Upper lobe of left lung (tissue), 6 donors: ENCODE measurements at regions not wholly inside any gene's neighbourhood (a gene's known extent, or its start where the extent isn't known, plus 50 kb on each side); places are given as distances from the start of the nearest gene placed in this dataset.

Source experiments
- ATAC-seq, 2 donors: fragments of 200-7000 bp; cut with Tn5 transposase; one replicate each; pipeline ENCODE4 v1.9.1; 2022; ENCODE audit warnings: mild to moderate bottlenecking in 2 of 2, moderate library complexity in 2 of 2; ENCODE audit not compliant: low FRiP score in 2 of 2
- DNase-seq, 2 donors: peaks; one replicate each; pipeline ENCODE4 v3.0.0-alpha.2; 2019 to 2020
- H3K27ac ChIP-seq, 4 donors: fragments of 200-600 bp; sonication (generic); one replicate each; pipeline ENCODE4 v1.5.1; 2016 to 2019
- H3K27me3 ChIP-seq, 4 donors: fragments of 200-600 bp; sonication (generic); one replicate each; pipeline ENCODE4 v1.5.1; 2017 to 2019
- H3K36me3 ChIP-seq, 4 donors: fragments of 200-600 bp; sonication (generic); one replicate each; pipeline ENCODE4 v1.5.1; 2016 to 2019
- H3K4me1 ChIP-seq, 4 donors: fragments of 200-600 bp; sonication (generic); one replicate each; pipeline ENCODE4 v1.5.1; 2018 to 2019
- H3K4me3 ChIP-seq, 4 donors: fragments of 200-600 bp; sonication (generic); one replicate each; pipeline ENCODE4 v1.5.1; 2017 to 2019; ENCODE audit warnings: mild to moderate bottlenecking in 2 of 4, moderate library complexity in 1 of 4
- H3K9me3 ChIP-seq, 4 donors: fragments of 200-600 bp; sonication (generic); one replicate each; pipeline ENCODE4 v1.5.1; 2018 to 2019
- EP300 ChIP-seq, 4 donors: sonication (generic); formaldehyde crosslinking; IDR thresholded peaks; one replicate each; pipeline ENCODE4 v1.5.1; 2017; ENCODE audit warnings: antibody characterized with exemption in 4 of 4, control low read depth in 2 of 4
- POLR2A ChIP-seq, 4 donors: fragments of 450-650 bp; IDR thresholded peaks; one replicate each; pipeline ENCODE4 v1.5.1; 2016 to 2017; ENCODE audit warnings: antibody characterized with exemption in 4 of 4, mild to moderate bottlenecking in 2 of 4
- POLR2AphosphoS5 ChIP-seq, 2 donors: sonication (generic); formaldehyde crosslinking; IDR thresholded peaks; one replicate each; pipeline ENCODE4 v1.5.1; 2017; ENCODE audit warnings: antibody characterized with exemption in 2 of 2
- WGBS, 2 donors: methylation state at CpG; one replicate each; pipeline ENCODE4 v1.1.5; 2017 to 2018; 5-methylcytosine and 5-hydroxymethylcytosine counted together
- TF ChIP-seq, protein P1 (sequence below), 6 experiments: fragments of 450-650 bp in 4 of 6; fragments of 200-600 bp in 2 of 6; sonication (generic) in 2 of 6; IDR thresholded peaks; one replicate each; pipeline ENCODE4 v1.5.1; 2016 to 2019; ENCODE audit warnings: antibody characterized with exemption in 6 of 6
- donor health status: DM: no; HTN: no; CAD: no; lungs with moderate emphysema.
- donor health status: DM: no; HTN: yes; CAD: no; lungs with severe emphysema.

DNA sequence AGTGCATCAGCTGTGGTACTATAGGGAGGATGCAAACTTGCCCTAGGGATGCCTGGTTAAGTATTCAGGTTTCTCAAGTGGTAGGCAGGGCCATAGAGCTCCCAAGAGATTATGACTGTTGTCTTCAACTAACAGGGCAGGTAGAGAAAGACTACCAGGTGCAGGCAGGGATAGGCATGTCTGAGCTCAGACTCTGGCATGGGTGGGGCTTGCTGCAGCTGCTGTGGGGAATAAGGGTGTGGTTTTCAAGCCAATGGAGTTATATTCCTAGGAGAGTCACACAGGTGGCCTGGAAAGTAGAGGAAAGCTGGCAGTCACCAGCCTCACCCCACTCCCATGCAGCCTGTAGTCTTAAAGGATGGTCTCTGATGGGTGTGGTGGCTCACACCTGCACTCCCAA, 673.4 kb upstream of the ADGRL4 start:
- no peaks in the 10 kb centered on the region for H3K36me3 ChIP-seq
- no peaks in the 10 kb centered on the region for H3K27me3 ChIP-seq
- no peak for ATAC-seq
- no peak overlapping the region for H3K27ac ChIP-seq
- H3K4me1 ChIP-seq, result no peaks in the 10 kb centered on the region
- H3K4me3 ChIP-seq, result no peak overlapping the region
- H3K9me3 ChIP-seq, result peaks cover 0 to 6% (median 0%) of the 10 kb centered on the region in 4 donors
- DNase-seq, result no peak
- TF ChIP-seq EP300 (IDR thresholded peaks at IDR 0.05) (no peak), POLR2A (IDR thresholded peaks at IDR 0.05) (no peak)
- TF ChIP-seq, protein P1, sequence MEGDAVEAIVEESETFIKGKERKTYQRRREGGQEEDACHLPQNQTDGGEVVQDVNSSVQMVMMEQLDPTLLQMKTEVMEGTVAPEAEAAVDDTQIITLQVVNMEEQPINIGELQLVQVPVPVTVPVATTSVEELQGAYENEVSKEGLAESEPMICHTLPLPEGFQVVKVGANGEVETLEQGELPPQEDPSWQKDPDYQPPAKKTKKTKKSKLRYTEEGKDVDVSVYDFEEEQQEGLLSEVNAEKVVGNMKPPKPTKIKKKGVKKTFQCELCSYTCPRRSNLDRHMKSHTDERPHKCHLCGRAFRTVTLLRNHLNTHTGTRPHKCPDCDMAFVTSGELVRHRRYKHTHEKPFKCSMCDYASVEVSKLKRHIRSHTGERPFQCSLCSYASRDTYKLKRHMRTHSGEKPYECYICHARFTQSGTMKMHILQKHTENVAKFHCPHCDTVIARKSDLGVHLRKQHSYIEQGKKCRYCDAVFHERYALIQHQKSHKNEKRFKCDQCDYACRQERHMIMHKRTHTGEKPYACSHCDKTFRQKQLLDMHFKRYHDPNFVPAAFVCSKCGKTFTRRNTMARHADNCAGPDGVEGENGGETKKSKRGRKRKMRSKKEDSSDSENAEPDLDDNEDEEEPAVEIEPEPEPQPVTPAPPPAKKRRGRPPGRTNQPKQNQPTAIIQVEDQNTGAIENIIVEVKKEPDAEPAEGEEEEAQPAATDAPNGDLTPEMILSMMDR (IDR thresholded peaks at IDR 0.05), result no peak

GRCh38 chr1:79667848-79668696, 661.5 kb upstream of the ADGRL4 start:
- H3K4me1 ChIP-seq, result no peaks in the 10 kb centered on the region
- H3K27ac ChIP-seq, result no peak overlapping the region
- TF ChIP-seq POLR2A (IDR thresholded peaks at IDR 0.05) (no peak), EP300 (IDR thresholded peaks at IDR 0.05) (no peak), POLR2AphosphoS5 (IDR thresholded peaks at IDR 0.05) (no peak)
- TF ChIP-seq, protein P1 (IDR thresholded peaks at IDR 0.05), result no peak
- no peaks in the 10 kb centered on the region for H3K9me3 ChIP-seq
- H3K27me3 ChIP-seq, result no peaks in the 10 kb centered on the region
- ATAC-seq (no peak), DNase-seq (no peak)
- H3K4me3 ChIP-seq, result no peak overlapping the region
- no peaks in the 10 kb centered on the region for H3K36me3 ChIP-seq
- 48 to 66% methylated on average over 3 of the region's 3 CpGs for WGBS, 2 donors

DNA sequence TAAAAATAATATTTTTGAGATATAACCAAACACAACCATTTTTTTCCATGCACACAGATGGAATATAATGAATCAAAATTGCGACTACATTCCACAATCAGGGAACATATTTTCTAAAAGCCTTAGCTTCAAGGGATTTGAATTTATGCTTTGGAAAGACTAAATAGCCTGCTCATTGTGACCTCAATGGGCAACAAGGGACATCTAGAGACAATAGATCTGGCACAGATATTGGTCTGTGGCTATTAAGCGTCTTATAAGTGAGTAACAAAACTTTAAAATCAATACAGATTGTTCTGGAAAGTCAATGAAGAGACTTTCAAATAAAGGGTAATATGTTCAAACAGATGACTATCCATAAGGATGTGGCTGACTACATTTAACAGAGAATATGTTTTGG, 660.6 kb upstream of the ADGRL4 start:
- H3K9me3 ChIP-seq, result no peaks in the 10 kb centered on the region
- no peaks in the 10 kb centered on the region for H3K36me3 ChIP-seq
- no peak for ATAC-seq
- no peaks in the 10 kb centered on the region for H3K27me3 ChIP-seq
- H3K27ac ChIP-seq, result no peak overlapping the region
- no peak overlapping the region for H3K4me3 ChIP-seq
- H3K4me1 ChIP-seq, result no peaks in the 10 kb centered on the region
- no peak for DNase-seq
- WGBS, 2 donors, result 91 to 95% methylated on average over 2 of the region's 2 CpGs
- TF ChIP-seq POLR2A (IDR thresholded peaks at IDR 0.05) (no peak), POLR2AphosphoS5 (IDR thresholded peaks at IDR 0.05) (no peak), EP300 (IDR thresholded peaks at IDR 0.05) (no peak)
- TF ChIP-seq, protein P1 (IDR thresholded peaks at IDR 0.05), result no peak

GRCh38 chr1:79663916-79664315, 657.4 kb upstream of the ADGRL4 start:
- Histone ChIP-seq H3K27me3 (no peaks in the 10 kb centered on the region), H3K4me1 (no peaks in the 10 kb centered on the region), H3K4me3 (no peak overlapping the region), H3K27ac (no peak overlapping the region), H3K9me3 (no peaks in the 10 kb centered on the region), H3K36me3 (no peaks in the 10 kb centered on the region)
- WGBS, 2 donors, result 55 to 58% methylated on average over 2 of the region's 2 CpGs
- TF ChIP-seq, protein P1 (IDR thresholded peaks at IDR 0.05), result no peak
- TF ChIP-seq EP300 (IDR thresholded peaks at IDR 0.05) (no peak), POLR2AphosphoS5 (IDR thresholded peaks at IDR 0.05) (no peak), POLR2A (IDR thresholded peaks at IDR 0.05) (no peak)
- ATAC-seq, result no peak
- DNase-seq, result no peak

GRCh38 chr1:79662596-79662995, 656.1 kb upstream of the ADGRL4 start:
- ATAC-seq (no peak), DNase-seq (no peak)
- Histone ChIP-seq H3K4me3 (no peak overlapping the region), H3K27ac (no peak overlapping the region), H3K27me3 (no peaks in the 10 kb centered on the region), H3K9me3 (no peaks in the 10 kb centered on the region), H3K36me3 (no peaks in the 10 kb centered on the region), H3K4me1 (no peaks in the 10 kb centered on the region)
- TF ChIP-seq, protein P1 (IDR thresholded peaks at IDR 0.05), result no peak
- TF ChIP-seq EP300 (IDR thresholded peaks at IDR 0.05) (no peak), POLR2AphosphoS5 (IDR thresholded peaks at IDR 0.05) (no peak), POLR2A (IDR thresholded peaks at IDR 0.05) (no peak)
- WGBS, 2 donors, result 68% methylated on average over 1 of the region's 1 CpG
